ENCODE measurements at regions not wholly inside any gene's neighbourhood (a gene's known extent, or its start where the extent isn't known, plus 50 kb on each side); places are given as distances from the start of the nearest gene placed in this dataset.

GRCh38 chr15:29942548-29942947 lies 120.3 kb upstream of the TJP1 start:
- Histone ChIP-seq H4K91ac (ENCODE audit: low read length) (no peak overlapping the region), H3K18ac (ENCODE audit: low read depth in 1 of 2, low read length in 2 of 2) (no peak overlapping the region), H3K9me3 (ENCODE audit: control insufficient read depth, low read length) (no peaks in the 10 kb centered on the region), H3K4ac (ENCODE audit: low read depth in 1 of 2, low read length in 2 of 2) (no peak overlapping the region), H3K23ac (ENCODE audit: low read length in 2 of 2) (peak overlapping the region in 1 of 2 experiments; percentile 68), H3K4me1 (ENCODE audit: control insufficient read depth, insufficient read depth, low read depth, low read length) (peaks cover 7% of the 10 kb centered on the region), H3K4me3 (ENCODE audit: insufficient read depth in 1 of 2, low read depth in 1 of 2, low read length in 2 of 2) (no peak overlapping the region), H3K9ac (ENCODE audit: low read length) (no peak overlapping the region), H2BK120ac (ENCODE audit: low read depth, low read length) (no peak overlapping the region), H2BK15ac (ENCODE audit: low read depth, poor library complexity, severe bottlenecking) (no peak overlapping the region), H2BK5ac (ENCODE audit: low read depth, low read length, poor library complexity, severe bottlenecking) (no peak overlapping the region), H3K27me3 (ENCODE audit: control insufficient read depth in 1 of 2, insufficient read depth in 1 of 2, low read length in 2 of 2) (no peaks in the 10 kb centered on the region), H3K79me1 (replicated peaks; ENCODE audit: low read length, poor library complexity, severe bottlenecking) (no peaks in the 10 kb centered on the region), H4K8ac (ENCODE audit: low read length) (no peak overlapping the region), H3K4me2 (ENCODE audit: low read length, poor library complexity, severe bottlenecking) (no peak overlapping the region), H3K27ac (ENCODE audit: low read length, poor library complexity, severe bottlenecking) (no peak overlapping the region), H2AFZ (ENCODE audit: low read depth, low read length) (no peak overlapping the region), H2BK12ac (ENCODE audit: low read length in 2 of 2) (no peak overlapping the region), H3K14ac (ENCODE audit: low read length in 2 of 2) (peak overlapping the region in 1 of 2 experiments; percentile 85), H2AK5ac (ENCODE audit: low read length, severe bottlenecking) (no peak overlapping the region), H3K36me3 (ENCODE audit: control insufficient read depth in 1 of 2, insufficient read depth in 2 of 2, low read depth in 1 of 2, low read length in 2 of 2) (no peaks in the 10 kb centered on the region)
- DNase-seq = no peak
- WGBS = 94% methylated on average over 7 of the region's 7 CpGs

GRCh38 chr15:29942143-29942542 lies 119.9 kb upstream of the TJP1 start:
- H3K27me3 ChIP-seq (ENCODE audit: control insufficient read depth in 1 of 2, insufficient read depth in 1 of 2, low read length in 2 of 2) = no peaks in the 10 kb centered on the region
- H3K4me3 ChIP-seq (ENCODE audit: insufficient read depth in 1 of 2, low read depth in 1 of 2, low read length in 2 of 2) = no peak overlapping the region
- H3K14ac ChIP-seq (ENCODE audit: low read length in 2 of 2) = no peak overlapping the region
- H2BK5ac ChIP-seq (ENCODE audit: low read depth, low read length, poor library complexity, severe bottlenecking) = no peak overlapping the region
- H2BK12ac ChIP-seq (ENCODE audit: low read length in 2 of 2) = no peak overlapping the region
- no peak overlapping the region for H2BK15ac ChIP-seq (ENCODE audit: low read depth, poor library complexity, severe bottlenecking)
- H3K9ac ChIP-seq (ENCODE audit: low read length) = no peak overlapping the region
- H3K4me1 ChIP-seq (ENCODE audit: control insufficient read depth, insufficient read depth, low read depth, low read length) = peaks cover 8% of the 10 kb centered on the region
- H3K9me3 ChIP-seq (ENCODE audit: control insufficient read depth, low read length) = no peaks in the 10 kb centered on the region
- no peak overlapping the region for H4K91ac ChIP-seq (ENCODE audit: low read length)
- no peak overlapping the region for H3K4me2 ChIP-seq (ENCODE audit: low read length, poor library complexity, severe bottlenecking)
- no peak overlapping the region for H2AFZ ChIP-seq (ENCODE audit: low read depth, low read length)
- no peaks in the 10 kb centered on the region for H3K36me3 ChIP-seq (ENCODE audit: control insufficient read depth in 1 of 2, insufficient read depth in 2 of 2, low read depth in 1 of 2, low read length in 2 of 2)
- no peak overlapping the region for H2AK5ac ChIP-seq (ENCODE audit: low read length, severe bottlenecking)
- no peak overlapping the region for H4K8ac ChIP-seq (ENCODE audit: low read length)
- H3K4ac ChIP-seq (ENCODE audit: low read depth in 1 of 2, low read length in 2 of 2) = no peak overlapping the region
- DNase-seq = no peak
- H3K23ac ChIP-seq (ENCODE audit: low read length in 2 of 2) = no peak overlapping the region
- WGBS = 50% methylated on average over 3 of the region's 3 CpGs
- no peaks in the 10 kb centered on the region for H3K79me1 ChIP-seq (replicated peaks; ENCODE audit: low read length, poor library complexity, severe bottlenecking)
- no peak overlapping the region for H3K18ac ChIP-seq (ENCODE audit: low read depth in 1 of 2, low read length in 2 of 2)
- H3K27ac ChIP-seq (ENCODE audit: low read length, poor library complexity, severe bottlenecking) = no peak overlapping the region
- H2BK120ac ChIP-seq (ENCODE audit: low read depth, low read length) = no peak overlapping the region

- Histone ChIP-seq H2BK15ac (ENCODE audit: low read depth, poor library complexity, severe bottlenecking) (no peak overlapping the region), H3K4me1 (ENCODE audit: control insufficient read depth, insufficient read depth, low read depth, low read length) (peaks cover 10% of the 10 kb centered on the region), H3K79me1 (replicated peaks; ENCODE audit: low read length, poor library complexity, severe bottlenecking) (no peaks in the 10 kb centered on the region), H3K9ac (ENCODE audit: low read length) (no peak overlapping the region), H3K18ac (ENCODE audit: low read depth in 1 of 2, low read length in 2 of 2) (no peak overlapping the region), H3K36me3 (ENCODE audit: control insufficient read depth in 1 of 2, insufficient read depth in 2 of 2, low read depth in 1 of 2, low read length in 2 of 2) (no peaks in the 10 kb centered on the region), H3K4ac (ENCODE audit: low read depth in 1 of 2, low read length in 2 of 2) (no peak overlapping the region), H3K4me3 (ENCODE audit: insufficient read depth in 1 of 2, low read depth in 1 of 2, low read length in 2 of 2) (no peak overlapping the region), H3K4me2 (ENCODE audit: low read length, poor library complexity, severe bottlenecking) (no peak overlapping the region), H3K27ac (ENCODE audit: low read length, poor library complexity, severe bottlenecking) (no peak overlapping the region), H3K23ac (ENCODE audit: low read length in 2 of 2) (no peak overlapping the region), H2BK120ac (ENCODE audit: low read depth, low read length) (no peak overlapping the region), H4K8ac (ENCODE audit: low read length) (no peak overlapping the region), H3K14ac (ENCODE audit: low read length in 2 of 2) (no peak overlapping the region), H3K9me3 (ENCODE audit: control insufficient read depth, low read length) (no peaks in the 10 kb centered on the region), H2BK5ac (ENCODE audit: low read depth, low read length, poor library complexity, severe bottlenecking) (no peak overlapping the region), H2BK12ac (ENCODE audit: low read length in 2 of 2) (no peak overlapping the region), H4K91ac (ENCODE audit: low read length) (no peak overlapping the region), H3K27me3 (ENCODE audit: control insufficient read depth in 1 of 2, insufficient read depth in 1 of 2, low read length in 2 of 2) (no peaks in the 10 kb centered on the region), H2AK5ac (ENCODE audit: low read length, severe bottlenecking) (no peak overlapping the region), H2AFZ (ENCODE audit: low read depth, low read length) (no peak overlapping the region)
- 100% methylated on average over 1 of the region's 1 CpG for WGBS
- DNase-seq = no peak
Measured at GRCh38 chr15:29939404-29939803, 117.1 kb upstream of the TJP1 start.

GRCh38 chr15:29938361-29939335 lies 116.4 kb upstream of the TJP1 start:
- Histone ChIP-seq H4K91ac (ENCODE audit: low read length) (no peak overlapping the region), H3K27me3 (ENCODE audit: control insufficient read depth in 1 of 2, insufficient read depth in 1 of 2, low read length in 2 of 2) (no peaks in the 10 kb centered on the region), H3K18ac (ENCODE audit: low read depth in 1 of 2, low read length in 2 of 2) (no peak overlapping the region), H2BK120ac (ENCODE audit: low read depth, low read length) (no peak overlapping the region), H2BK5ac (ENCODE audit: low read depth, low read length, poor library complexity, severe bottlenecking) (no peak overlapping the region), H3K4me2 (ENCODE audit: low read length, poor library complexity, severe bottlenecking) (no peak overlapping the region), H3K9me3 (ENCODE audit: control insufficient read depth, low read length) (no peaks in the 10 kb centered on the region), H3K23ac (ENCODE audit: low read length in 2 of 2) (no peak overlapping the region), H3K79me1 (replicated peaks; ENCODE audit: low read length, poor library complexity, severe bottlenecking) (no peaks in the 10 kb centered on the region), H3K27ac (ENCODE audit: low read length, poor library complexity, severe bottlenecking) (no peak overlapping the region), H3K4ac (ENCODE audit: low read depth in 1 of 2, low read length in 2 of 2) (no peak overlapping the region), H2AK5ac (ENCODE audit: low read length, severe bottlenecking) (no peak overlapping the region), H4K8ac (ENCODE audit: low read length) (no peak overlapping the region), H3K4me3 (ENCODE audit: insufficient read depth in 1 of 2, low read depth in 1 of 2, low read length in 2 of 2) (no peak overlapping the region), H2AFZ (ENCODE audit: low read depth, low read length) (no peak overlapping the region), H2BK12ac (ENCODE audit: low read length in 2 of 2) (no peak overlapping the region), H3K14ac (ENCODE audit: low read length in 2 of 2) (no peak overlapping the region), H3K9ac (ENCODE audit: low read length) (no peak overlapping the region), H2BK15ac (ENCODE audit: low read depth, poor library complexity, severe bottlenecking) (no peak overlapping the region), H3K36me3 (ENCODE audit: control insufficient read depth in 1 of 2, insufficient read depth in 2 of 2, low read depth in 1 of 2, low read length in 2 of 2) (no peaks in the 10 kb centered on the region), H3K4me1 (ENCODE audit: control insufficient read depth, insufficient read depth, low read depth, low read length) (peaks cover 10% of the 10 kb centered on the region)
- WGBS = 58% methylated on average over 14 of the region's 14 CpGs
- no peak for DNase-seq
